ENCODE measurements at regions not wholly inside any gene's neighbourhood (a gene's known extent, or its start where the extent isn't known, plus 50 kb on each side); places are given as distances from the start of the nearest gene placed in this dataset.

- TF ChIP-seq CTCF (optimal IDR thresholded peaks at IDR 0.05 in 1 of 3, IDR thresholded peaks at IDR 0.05 in 1 of 3, conservative IDR thresholded peaks at IDR 0.05 in 1 of 3; ENCODE audit: extremely low read depth in 1 of 3, insufficient read depth in 2 of 3, low read length in 3 of 3) = no peak
- TF ChIP-seq EZH2 (IDR thresholded peaks at IDR 0.05; ENCODE audit: low read length) = no peak
- no peak for FAIRE-seq
- dilution Hi-C loops (cut with MboI; ENCODE audit: extremely low pct_ligation_motif_present, low sequenced_read_pairs) = no loop called here
- peak overlapping the region; percentile 79 for H3K4me2 ChIP-seq (ENCODE audit: control insufficient read depth, extremely low read depth, insufficient read depth, low read depth, low read length)
- no peaks in the 10 kb centered on the region for H3K9me1 ChIP-seq (ENCODE audit: control insufficient read depth, extremely low read depth, insufficient read depth, low read length)
- peaks cover 15% of the 10 kb centered on the region for H3K4me1 ChIP-seq (ENCODE audit: control insufficient read depth, extremely low read depth, insufficient read depth, low read length)
- no peak overlapping the region for H2AFZ ChIP-seq (ENCODE audit: control insufficient read depth, low read length)
- no peaks in the 10 kb centered on the region for H3K36me3 ChIP-seq (ENCODE audit: control insufficient read depth in 2 of 2, extremely low read depth in 1 of 2, insufficient read depth in 2 of 2, low read length in 2 of 2)
- no peak overlapping the region for H3K9ac ChIP-seq (ENCODE audit: control insufficient read depth, extremely low read depth, insufficient read depth, low read length)
- H3K79me2 ChIP-seq (ENCODE audit: control insufficient read depth, insufficient read depth, low read length) = no peaks in the 10 kb centered on the region
- no peak for DNase-seq (ENCODE audit: low read depth, low spot score)
- H3K9me3 ChIP-seq (ENCODE audit: control insufficient read depth, low read depth, low read length) = no peaks in the 10 kb centered on the region
- H3K27ac ChIP-seq (ENCODE audit: control insufficient read depth, insufficient read depth, low read length) = peak overlapping the region; percentile 54
- H4K20me1 ChIP-seq (ENCODE audit: control insufficient read depth, extremely low read depth, insufficient read depth, low read length) = no peaks in the 10 kb centered on the region
- no peaks in the 10 kb centered on the region for H3K27me3 ChIP-seq (ENCODE audit: control insufficient read depth, extremely low read depth, insufficient read depth, low read length)
- no peak overlapping the region for H3K4me3 ChIP-seq (ENCODE audit: control insufficient read depth in 2 of 3, extremely low read depth in 1 of 3, insufficient read depth in 2 of 3, low read depth in 1 of 3, low read length in 3 of 3)
Observed at GRCh38 chr18:22031611-22032010, 137.8 kb upstream of the GATA6 start.

- Histone ChIP-seq H3K9ac (ENCODE audit: control insufficient read depth, extremely low read depth, insufficient read depth, low read length) (no peak overlapping the region), H3K9me3 (ENCODE audit: control insufficient read depth, low read depth, low read length) (no peaks in the 10 kb centered on the region), H3K27me3 (ENCODE audit: control insufficient read depth, extremely low read depth, insufficient read depth, low read length) (no peaks in the 10 kb centered on the region), H3K9me1 (ENCODE audit: control insufficient read depth, extremely low read depth, insufficient read depth, low read length) (no peaks in the 10 kb centered on the region), H4K20me1 (ENCODE audit: control insufficient read depth, extremely low read depth, insufficient read depth, low read length) (no peaks in the 10 kb centered on the region), H3K36me3 (ENCODE audit: control insufficient read depth in 2 of 2, extremely low read depth in 1 of 2, insufficient read depth in 2 of 2, low read length in 2 of 2) (no peaks in the 10 kb centered on the region), H3K4me1 (ENCODE audit: control insufficient read depth, extremely low read depth, insufficient read depth, low read length) (peaks cover 15% of the 10 kb centered on the region), H3K27ac (ENCODE audit: control insufficient read depth, insufficient read depth, low read length) (peak overlapping the region; percentile 74), H3K4me3 (ENCODE audit: control insufficient read depth in 2 of 3, extremely low read depth in 1 of 3, insufficient read depth in 2 of 3, low read depth in 1 of 3, low read length in 3 of 3) (peak overlapping the region in 2 of 3 experiments; percentile 16 to 40), H2AFZ (ENCODE audit: control insufficient read depth, low read length) (peak overlapping the region; percentile 53), H3K4me2 (ENCODE audit: control insufficient read depth, extremely low read depth, insufficient read depth, low read depth, low read length) (peak overlapping the region; percentile 79), H3K79me2 (ENCODE audit: control insufficient read depth, insufficient read depth, low read length) (no peaks in the 10 kb centered on the region)
- dilution Hi-C loops (cut with MboI; ENCODE audit: extremely low pct_ligation_motif_present, low sequenced_read_pairs) = no loop called here
- DNase-seq (ENCODE audit: low read depth, low spot score) (peak; percentile 91), FAIRE-seq (peak; percentile 97)
- TF ChIP-seq EZH2 (IDR thresholded peaks at IDR 0.05; ENCODE audit: low read length) (no peak), CTCF (optimal IDR thresholded peaks at IDR 0.05 in 1 of 3, IDR thresholded peaks at IDR 0.05 in 1 of 3, conservative IDR thresholded peaks at IDR 0.05 in 1 of 3; ENCODE audit: extremely low read depth in 1 of 3, insufficient read depth in 2 of 3, low read length in 3 of 3) (no peak)
Observed at GRCh38 chr18:22032392-22032961, 136.9 kb upstream of the GATA6 start.

Measured in keratinocyte (primary cell).